Stimulated activated CD4-positive, alpha-beta T cell treated with anti-CD3 and anti-CD28 coated beads, TNF-alpha, amount 100 ng/mL, for 24 hours (primary cell): ENCODE measurements at regions not wholly inside any gene's neighbourhood (a gene's known extent, or its start where the extent isn't known, plus 50 kb on each side); places are given as distances from the start of the nearest gene placed in this dataset.

ENCODE experiments used
- DNase-seq, 3 experiments: peaks; one replicate each; pipeline ENCODE4 v3.0.0-alpha.2; 2020; ENCODE audit warnings: low read depth in 3 of 3

DNA sequence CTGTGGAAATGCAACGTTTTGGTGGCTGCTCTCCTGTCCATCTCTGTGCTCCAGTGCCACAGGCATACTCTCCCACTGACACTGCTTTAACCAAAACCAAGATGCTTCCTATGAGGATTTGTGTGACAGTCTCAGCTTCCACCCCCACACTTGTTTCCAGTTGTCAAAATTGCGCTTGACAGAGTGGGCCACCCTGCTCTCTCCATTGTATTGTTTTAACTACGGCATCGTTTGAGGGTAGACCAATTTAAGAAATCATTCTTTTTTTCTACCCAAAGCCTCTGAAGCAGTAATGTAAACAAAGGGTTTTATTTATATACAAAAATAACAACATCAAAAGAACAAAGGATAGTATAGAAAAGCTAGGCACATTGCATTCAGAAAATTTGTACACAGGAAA lies 178.0 kb downstream of the INHBA start:
- no peak for DNase-seq

DNA sequence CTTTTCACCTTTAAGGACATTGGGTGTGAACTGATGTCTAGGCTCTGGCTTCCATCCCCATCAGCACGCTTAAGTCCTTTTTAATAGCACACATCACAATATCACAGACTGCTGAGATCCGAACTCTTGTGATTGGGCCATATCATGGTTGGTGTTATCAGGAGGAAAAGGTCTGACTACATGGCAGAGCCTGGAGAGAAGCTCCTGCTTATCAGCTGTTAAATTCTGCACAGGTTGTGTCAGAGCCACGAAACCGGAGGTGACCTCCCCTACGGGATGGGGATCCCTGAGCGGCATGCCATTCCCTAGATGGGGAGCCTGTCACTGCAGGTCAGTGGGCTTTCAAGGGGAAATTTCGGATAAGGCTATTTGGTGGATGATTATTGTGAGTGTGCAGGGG lies 182.4 kb downstream of the INHBA start:
- no peak for DNase-seq

DNA sequence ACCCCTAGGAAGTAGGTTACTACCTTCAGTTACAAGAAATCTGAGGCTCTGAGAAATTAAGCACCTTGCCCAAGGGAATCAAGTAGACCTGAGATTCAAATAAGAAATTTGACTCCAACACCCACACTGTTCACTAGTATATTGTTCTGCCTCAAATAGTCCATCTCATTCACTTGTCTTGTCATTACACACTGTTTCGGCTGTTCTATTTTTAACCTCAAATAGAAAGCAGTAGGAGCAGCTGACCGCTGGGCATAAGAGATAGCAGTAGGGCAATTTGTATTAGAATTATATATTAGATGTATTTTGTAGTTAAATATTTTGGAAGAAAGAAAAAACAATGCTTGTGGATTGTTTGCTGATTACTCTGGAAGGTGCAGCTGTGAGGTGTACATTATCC lies 185.1 kb downstream of the INHBA start:
- DNase-seq, result no peak

GRCh38 chr7:41508755-41509154 lies 194.1 kb downstream of the INHBA start:
- DNase-seq, result no peak

GRCh38 chr7:41507686-41508268 lies 195.1 kb downstream of the INHBA start:
- no peak for DNase-seq

DNA sequence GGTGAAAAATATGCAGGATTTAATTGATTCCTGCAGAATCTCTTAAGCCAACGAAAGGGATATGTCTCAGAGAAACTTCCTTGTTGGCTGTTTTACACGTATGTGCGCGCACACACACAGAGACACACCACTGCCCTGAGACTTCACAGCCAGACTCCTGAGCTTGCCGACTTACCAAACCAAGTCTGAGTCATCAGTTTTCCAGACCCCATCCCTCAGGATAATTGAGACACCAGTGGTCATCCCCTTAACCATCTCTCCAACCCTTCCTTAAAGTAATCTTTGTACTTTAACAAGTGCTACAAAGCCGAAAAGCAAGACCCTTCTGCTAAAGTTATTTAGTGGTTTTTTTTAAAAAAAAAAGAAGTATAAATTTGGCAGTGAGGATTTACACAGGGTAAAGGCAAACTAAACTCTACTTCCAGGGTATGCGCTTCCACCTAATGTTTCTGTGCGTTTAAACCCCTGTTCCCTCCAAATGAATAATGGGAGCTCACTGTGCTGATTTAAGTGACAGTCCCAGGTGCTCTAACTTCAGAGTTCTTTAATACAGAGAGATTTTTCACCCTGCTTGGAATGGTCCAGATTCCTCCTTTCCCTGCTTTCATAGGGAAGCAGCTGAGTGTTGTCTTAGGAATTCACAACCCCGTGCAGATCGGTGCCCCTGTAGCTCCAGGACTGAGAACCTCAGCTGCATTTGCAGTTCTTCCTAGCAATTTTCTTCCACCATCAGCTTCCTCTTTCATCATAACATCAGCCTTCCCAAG lies 198.5 kb downstream of the INHBA start:
- no peak for DNase-seq

- DNase-seq, result no peak
These were observed 199.5 kb downstream of the INHBA start for GRCh38 chr7:41503438-41503837.

DNA sequence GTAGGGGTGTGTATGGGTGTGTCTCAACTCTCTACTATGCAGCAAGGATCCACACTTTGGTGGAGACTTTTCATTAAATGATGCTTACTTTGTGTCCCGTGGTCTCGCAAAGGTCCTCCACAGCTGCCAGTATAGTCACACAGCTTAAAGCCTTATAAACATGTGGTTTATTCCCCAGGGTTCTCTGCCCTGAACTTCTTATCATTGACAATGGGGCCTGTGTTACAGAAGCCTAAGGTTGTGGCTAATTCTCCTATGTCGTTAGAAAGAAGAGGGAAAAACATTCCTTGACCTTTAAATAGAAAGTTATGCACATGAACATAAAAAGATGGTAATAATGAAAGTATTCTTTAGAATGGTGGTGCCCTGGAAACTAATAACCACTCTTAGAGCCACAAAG lies 201.4 kb downstream of the INHBA start:
- DNase-seq, result no peak

- DNase-seq, result no peak
These were observed 201.9 kb downstream of the INHBA start for GRCh38 chr7:41501006-41501405.

DNA sequence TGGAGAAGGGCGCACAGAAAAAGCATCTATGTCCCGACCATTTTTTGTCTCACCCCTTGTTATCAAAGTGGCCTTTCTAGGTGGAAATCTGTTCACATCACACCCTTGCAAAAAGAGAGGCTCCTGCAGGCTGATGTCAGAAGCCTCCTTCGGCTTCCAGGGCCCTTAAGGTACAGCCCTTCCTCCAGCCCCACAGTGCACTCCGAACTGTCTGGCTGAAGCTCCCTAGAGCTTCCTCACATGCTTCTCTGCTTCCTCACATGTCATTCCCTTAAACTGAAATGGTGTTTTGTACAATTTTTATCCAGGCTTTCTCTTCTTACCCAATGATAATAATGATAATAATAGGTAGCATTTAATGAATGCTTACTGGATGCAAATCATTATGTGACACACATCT lies 210.3 kb downstream of the INHBA start:
- no peak for DNase-seq

DNA sequence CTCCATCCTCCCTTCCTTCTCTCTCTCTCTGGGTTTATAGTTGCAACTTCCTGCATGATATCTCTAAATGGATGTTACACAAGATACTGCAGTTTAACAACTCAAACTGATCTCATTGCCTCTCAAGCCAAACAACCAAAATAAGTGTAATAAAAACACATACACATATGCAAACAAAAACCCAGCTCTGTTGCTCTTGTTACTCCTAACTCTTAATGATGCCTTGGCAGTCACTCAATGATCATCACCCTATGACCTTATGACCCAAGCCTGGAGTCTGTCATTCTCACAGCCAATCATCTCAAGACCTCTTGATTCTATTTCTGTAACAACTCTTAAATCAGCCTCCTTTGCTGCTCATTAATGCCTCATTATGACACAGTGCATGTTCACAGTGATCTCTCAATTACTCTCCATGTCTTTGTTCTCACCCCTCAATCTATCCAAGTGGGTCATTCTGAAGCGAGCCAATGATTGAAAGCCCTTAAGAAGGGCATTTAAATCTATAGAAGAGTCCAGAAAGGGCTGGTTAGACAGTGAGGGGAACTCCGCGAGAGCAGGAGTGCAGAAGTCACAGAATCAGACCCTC lies 210.9 kb downstream of the INHBA start:
- DNase-seq, result no peak

DNA sequence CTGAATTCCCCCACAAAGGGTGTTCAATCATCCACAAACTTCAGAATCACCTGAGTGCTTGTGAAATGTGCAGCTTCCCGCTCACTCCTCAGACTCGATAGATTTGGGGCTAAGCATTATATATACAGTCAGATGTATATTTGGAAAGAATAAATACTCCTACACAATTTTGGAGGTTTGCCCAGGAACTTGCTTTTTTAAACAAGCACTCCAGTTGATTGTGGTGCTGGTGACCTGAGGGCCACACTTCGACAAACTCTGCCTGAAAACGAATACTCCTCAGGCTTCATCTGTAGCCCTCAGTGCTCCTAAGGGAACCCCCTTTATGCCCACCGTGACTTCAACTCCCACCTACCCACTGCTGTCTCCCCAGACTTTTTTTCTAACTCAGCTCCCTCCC lies 211.6 kb downstream of the INHBA start:
- no peak for DNase-seq

DNA sequence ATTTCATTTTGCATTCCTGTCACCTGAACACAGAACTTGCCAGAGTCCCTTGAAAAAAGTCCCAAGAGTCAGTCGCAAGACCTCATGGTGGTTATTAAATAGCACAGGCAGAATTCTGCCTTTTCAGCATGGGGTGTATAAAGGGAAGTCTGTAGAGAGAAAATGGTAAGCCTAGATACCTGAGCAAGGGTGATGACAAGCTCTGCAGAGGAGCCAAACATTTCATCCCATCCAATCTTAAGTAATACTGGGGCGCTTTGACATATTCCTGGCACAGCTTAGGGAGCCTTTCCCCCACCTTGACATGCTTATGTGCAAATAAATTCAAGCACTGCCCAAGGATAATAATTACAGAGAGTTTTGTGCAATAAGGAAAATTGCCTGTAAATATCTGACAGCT lies 213.0 kb downstream of the INHBA start:
- no peak for DNase-seq

DNA sequence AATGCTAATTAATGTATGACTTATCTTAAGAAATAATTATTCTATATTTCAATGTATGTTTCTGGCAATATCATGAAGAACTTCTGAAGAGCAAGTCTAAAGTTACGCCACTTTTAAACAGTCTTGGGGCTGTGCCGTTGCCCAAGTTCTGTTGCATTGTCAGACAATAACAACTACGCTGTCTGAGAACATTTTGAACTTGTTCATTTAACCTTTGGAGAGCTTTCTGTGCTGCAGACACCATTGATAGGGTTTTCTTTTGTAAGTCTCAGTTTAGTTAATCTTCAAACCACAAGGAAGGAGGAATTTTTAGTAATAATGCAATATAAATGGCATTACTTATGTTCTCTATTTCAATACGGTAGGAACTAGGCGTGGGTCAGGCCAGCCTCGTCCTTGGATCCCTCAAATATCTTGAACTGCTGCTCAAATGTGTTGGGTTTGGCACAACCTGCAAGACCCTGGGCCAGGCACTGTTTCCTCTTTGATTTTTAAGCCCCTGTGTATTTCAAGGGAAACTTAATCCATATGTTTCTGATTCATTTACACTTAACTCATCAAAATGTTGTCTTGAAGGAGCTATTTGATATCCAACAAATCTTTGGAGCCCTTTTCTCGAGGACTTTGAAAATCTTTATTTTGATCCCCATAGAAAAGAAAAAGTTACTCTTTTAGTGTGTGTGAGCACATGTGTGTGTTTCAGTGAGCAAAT lies 215.5 kb downstream of the INHBA start:
- DNase-seq, result no peak

GRCh38 chr7:41481353-41481752 lies 221.5 kb downstream of the INHBA start:
- no peak for DNase-seq

- no peak for DNase-seq
These were observed 224.7 kb downstream of the INHBA start for GRCh38 chr7:41478187-41478586.

DNA sequence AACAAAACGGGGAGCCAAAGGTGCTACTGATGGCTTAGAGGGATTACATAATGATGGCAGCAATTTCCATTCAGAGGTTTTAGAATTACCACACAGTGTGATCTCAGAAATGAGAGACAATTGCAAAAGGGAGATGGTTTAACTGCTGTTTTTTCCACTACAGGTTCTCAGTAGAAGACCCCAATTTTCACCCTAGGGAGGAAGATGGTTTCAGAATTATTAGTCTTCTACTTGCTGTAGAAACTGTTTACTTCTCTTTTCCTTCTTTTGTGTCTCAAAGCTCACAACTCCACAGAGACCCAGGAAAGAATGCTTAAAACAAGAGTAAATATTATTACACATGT lies 226.5 kb downstream of the INHBA start:
- no peak for DNase-seq

DNA sequence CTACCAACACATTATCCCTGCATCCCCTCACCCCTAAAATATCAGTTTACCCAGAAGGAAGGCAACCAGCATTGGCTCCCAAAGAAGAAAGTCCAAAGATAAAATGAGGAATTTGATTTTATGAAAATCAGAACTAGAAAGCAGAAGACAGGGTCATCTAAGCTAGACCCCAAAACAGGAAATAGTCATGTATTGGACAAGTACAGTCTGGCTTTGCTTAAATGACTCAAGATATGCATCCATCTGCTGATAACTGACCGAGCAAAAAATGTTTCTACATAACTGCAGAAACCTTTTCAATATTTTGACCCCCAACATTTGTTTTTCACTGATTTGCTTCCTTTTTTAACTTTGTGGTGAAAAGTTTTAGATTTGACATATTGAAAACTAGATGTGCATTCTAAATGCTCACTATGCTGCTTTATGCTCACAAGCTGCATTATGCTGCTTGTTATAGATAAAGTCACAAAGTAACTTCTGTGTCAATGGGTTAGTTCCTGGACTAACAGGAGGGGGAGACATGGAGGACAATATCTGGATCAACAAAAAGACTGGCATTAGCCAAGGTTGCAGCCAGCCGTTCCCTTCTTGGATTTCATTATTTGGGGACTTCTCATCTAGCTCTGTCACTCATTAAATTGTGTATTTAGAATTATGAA lies 227.0 kb downstream of the INHBA start:
- no peak for DNase-seq

GRCh38 chr7:41472427-41473125 lies 230.3 kb downstream of the INHBA start:
- no peak for DNase-seq

- no peak for DNase-seq
These were observed 232.8 kb downstream of the INHBA start for GRCh38 chr7:41470081-41470480.

GRCh38 chr7:41467596-41467995 lies 235.3 kb downstream of the INHBA start:
- no peak for DNase-seq
